ENCODE measurements at regions not wholly inside any gene's neighbourhood (a gene's known extent, or its start where the extent isn't known, plus 50 kb on each side); places are given as distances from the start of the nearest gene placed in this dataset.

GRCh38 chr4:147388018-147388417 lies 92.9 kb upstream of the EDNRA start:
- TF ChIP-seq CTCF (IDR thresholded peaks at IDR 0.05) (no peak), POLR2A (IDR thresholded peaks at IDR 0.05) (no peak)

Data from Peyer's patch (tissue), 4 donors.